Gastroesophageal sphincter (tissue), 4 donors: ENCODE measurements at regions not wholly inside any gene's neighbourhood (a gene's known extent, or its start where the extent isn't known, plus 50 kb on each side); places are given as distances from the start of the nearest gene placed in this dataset.

Experiments used
- ATAC-seq: fragments of 150-250 bp; one replicate; pipeline ENCODE4 v1.9.1; 2016; ENCODE audit warnings: mild to moderate bottlenecking, moderate library complexity
- H3K27ac ChIP-seq, 4 donors: fragments of 200-600 bp; sonication (generic) in 3 of 4; 1 replicate in 3 of 4; 2 replicates in 1 of 4; pipeline ENCODE4 v1.5.1; 2016 to 2019
- H3K27me3 ChIP-seq: fragments of 200-600 bp; sonication (generic); one replicate; pipeline ENCODE4 v1.5.1; 2019
- H3K36me3 ChIP-seq, 2 donors: fragments of 200-600 bp; sonication (generic); one replicate each; pipeline ENCODE4 v1.5.1; 2019; ENCODE audit warnings: control low read depth in 1 of 2
- H3K4me1 ChIP-seq, 3 donors: fragments of 200-600 bp; sonication (generic); 1 replicate in 2 of 3; 2 replicates in 1 of 3; pipeline ENCODE4 v1.5.1; 2016 to 2019; ENCODE audit warnings: control low read depth in 2 of 3
- H3K4me3 ChIP-seq, 2 donors: fragments of 200-600 bp; sonication (generic); one replicate each; pipeline ENCODE4 v1.5.1; 2019; ENCODE audit warnings: mild to moderate bottlenecking in 1 of 2, moderate library complexity in 1 of 2
- H3K9me3 ChIP-seq, 3 donors: fragments of 200-600 bp; sonication (generic); one replicate each; pipeline ENCODE4 v1.5.1; 2017 to 2019; ENCODE audit warnings: control low read depth in 2 of 3
- CTCF ChIP-seq, 4 experiments: fragments of 200-600 bp in 2 of 4; fragments of 450-650 bp in 2 of 4; sonication (generic) in 1 of 4; IDR thresholded peaks; one replicate each; pipeline ENCODE4 v1.5.1; 2017 to 2019; ENCODE audit warnings: antibody characterized with exemption in 4 of 4, mild to moderate bottlenecking in 2 of 4, moderate library complexity in 2 of 4
- EP300 ChIP-seq: sonication (generic); formaldehyde crosslinking; IDR thresholded peaks from one replicate; pipeline ENCODE4 v1.6.1; 2017; ENCODE audit warnings: antibody characterized with exemption, mild to moderate bottlenecking
- POLR2A ChIP-seq, 2 donors: fragments of 450-650 bp; IDR thresholded peaks; one replicate each; pipeline ENCODE4 v1.6.1; 2017; ENCODE audit warnings: antibody characterized with exemption in 2 of 2, mild to moderate bottlenecking in 2 of 2, moderate library complexity in 1 of 2
- POLR2AphosphoS5 ChIP-seq: sonication (generic); formaldehyde crosslinking; IDR thresholded peaks from one replicate; pipeline ENCODE4 v1.6.1; 2017; ENCODE audit warnings: antibody characterized with exemption
- WGBS, 2 donors: methylation state at CpG; one replicate each; pipeline ENCODE4 v1.1.5; 2018; ENCODE audit warnings: low coverage in 1 of 2; 5-methylcytosine and 5-hydroxymethylcytosine counted together

GRCh38 chr2:103144837-103145236, 383.0 kb downstream of the TMEM182 start:
- no peak overlapping the region for H3K4me3 ChIP-seq
- no peak overlapping the region for H3K27ac ChIP-seq
- no peaks in the 10 kb centered on the region for H3K27me3 ChIP-seq
- 0% methylated on average over 1 of the region's 1 CpG for WGBS, 2 donors
- no peaks in the 10 kb centered on the region for H3K9me3 ChIP-seq
- H3K4me1 ChIP-seq: no peaks in the 10 kb centered on the region
- TF ChIP-seq CTCF (IDR thresholded peaks at IDR 0.05) (no peak), POLR2A (IDR thresholded peaks at IDR 0.05) (no peak), EP300 (no peak), POLR2AphosphoS5 (no peak)
- no peaks in the 10 kb centered on the region for H3K36me3 ChIP-seq
- ATAC-seq: no peak

- no peak for ATAC-seq
- no peaks in the 10 kb centered on the region for H3K27me3 ChIP-seq
- no peak overlapping the region for H3K27ac ChIP-seq
- H3K4me1 ChIP-seq: no peaks in the 10 kb centered on the region
- WGBS, 2 donors: 69 to 83% methylated on average over 1 of the region's 1 CpG
- no peak overlapping the region for H3K4me3 ChIP-seq
- no peaks in the 10 kb centered on the region for H3K9me3 ChIP-seq
- TF ChIP-seq EP300 (no peak), CTCF (IDR thresholded peaks at IDR 0.05) (no peak), POLR2A (IDR thresholded peaks at IDR 0.05) (no peak), POLR2AphosphoS5 (no peak)
- H3K36me3 ChIP-seq: no peaks in the 10 kb centered on the region
Measured at GRCh38 chr2:103145739-103146138, 383.9 kb downstream of the TMEM182 start.

- H3K36me3 ChIP-seq: no peaks in the 10 kb centered on the region
- no peak overlapping the region for H3K27ac ChIP-seq
- 86 to 100% methylated on average over 2 to 3 of the region's 3 CpGs for WGBS, 2 donors
- peaks cover 3 to 26% (median 4%) of the 10 kb centered on the region in 3 donors for H3K4me1 ChIP-seq
- no peak overlapping the region for H3K4me3 ChIP-seq
- no peak for TF ChIP-seq POLR2AphosphoS5
- TF ChIP-seq EP300: no peak
- TF ChIP-seq CTCF (IDR thresholded peaks at IDR 0.05): no peak
- no peak for TF ChIP-seq POLR2A (IDR thresholded peaks at IDR 0.05)
- ATAC-seq: no peak
- no peaks in the 10 kb centered on the region for H3K9me3 ChIP-seq
- no peaks in the 10 kb centered on the region for H3K27me3 ChIP-seq
Measured at GRCh38 chr2:103151046-103151445, 389.2 kb downstream of the TMEM182 start.

GRCh38 chr2:103152556-103152955, 390.7 kb downstream of the TMEM182 start:
- Histone ChIP-seq H3K27me3 (no peaks in the 10 kb centered on the region), H3K4me1 (peaks cover 3 to 26% (median 4%) of the 10 kb centered on the region in 3 donors), H3K27ac (no peak overlapping the region), H3K9me3 (no peaks in the 10 kb centered on the region), H3K4me3 (no peak overlapping the region), H3K36me3 (no peaks in the 10 kb centered on the region)
- TF ChIP-seq EP300: no peak
- TF ChIP-seq CTCF (IDR thresholded peaks at IDR 0.05): no peak
- no peak for TF ChIP-seq POLR2A (IDR thresholded peaks at IDR 0.05)
- no peak for TF ChIP-seq POLR2AphosphoS5
- ATAC-seq: no peak
- WGBS, 2 donors: 18 to 30% methylated on average over 2 of the region's 2 CpGs

GRCh38 chr2:103153580-103154284, 391.9 kb downstream of the TMEM182 start:
- TF ChIP-seq POLR2AphosphoS5 (no peak), CTCF (IDR thresholded peaks at IDR 0.05) (no peak), EP300 (no peak), POLR2A (IDR thresholded peaks at IDR 0.05) (no peak)
- WGBS, 2 donors: 21 to 22% methylated on average over 7 to 9 of the region's 9 CpGs
- Histone ChIP-seq H3K9me3 (no peaks in the 10 kb centered on the region), H3K27me3 (no peaks in the 10 kb centered on the region), H3K4me1 (peaks cover 3 to 26% (median 4%) of the 10 kb centered on the region in 3 donors), H3K4me3 (no peak overlapping the region), H3K36me3 (no peaks in the 10 kb centered on the region), H3K27ac (peak overlapping the region in 1 of 4 donors; percentile 14)
- ATAC-seq: peak; percentile 7
